HG02870 (cell line): ENCODE measurements at regions not wholly inside any gene's neighbourhood (a gene's known extent, or its start where the extent isn't known, plus 50 kb on each side); places are given as distances from the start of the nearest gene placed in this dataset.

Source experiments
- ATAC-seq: cut with Tn5 transposase; IDR thresholded peaks from one replicate; pipeline ENCODE4 v1.9.1; 2021; ENCODE audit warnings: mild to moderate bottlenecking, moderate library complexity; ENCODE audit not compliant: unreplicated experiment

GRCh38 chr7:84502239-84502638 lies 307.6 kb upstream of the SEMA3A start:
- ATAC-seq = no peak

GRCh38 chr7:84497873-84498272 lies 303.3 kb upstream of the SEMA3A start:
- no peak for ATAC-seq

- ATAC-seq = no peak
Observed at GRCh38 chr7:84495128-84495527, 300.5 kb upstream of the SEMA3A start.

- ATAC-seq = no peak
Observed at GRCh38 chr7:84492098-84493034, 297.8 kb upstream of the SEMA3A start.

GRCh38 chr7:84490661-84491060 lies 296.1 kb upstream of the SEMA3A start:
- no peak for ATAC-seq

GRCh38 chr7:84484502-84485079 lies 290.0 kb upstream of the SEMA3A start:
- no peak for ATAC-seq

- no peak for ATAC-seq
Observed at GRCh38 chr7:84482476-84482875, 287.9 kb upstream of the SEMA3A start.

GRCh38 chr7:84479059-84479458 lies 284.5 kb upstream of the SEMA3A start:
- ATAC-seq = no peak

- ATAC-seq = no peak
Observed at GRCh38 chr7:84477786-84478478, 283.3 kb upstream of the SEMA3A start.

- ATAC-seq = no peak
Observed at GRCh38 chr7:84474436-84474835, 279.8 kb upstream of the SEMA3A start.

GRCh38 chr7:84471576-84471975 lies 277.0 kb upstream of the SEMA3A start:
- ATAC-seq = no peak

GRCh38 chr7:84469034-84469433 lies 274.4 kb upstream of the SEMA3A start:
- ATAC-seq = no peak

GRCh38 chr7:84462259-84462658 lies 267.7 kb upstream of the SEMA3A start:
- ATAC-seq = no peak

- no peak for ATAC-seq
Observed at GRCh38 chr7:84461093-84461492, 266.5 kb upstream of the SEMA3A start.

- no peak for ATAC-seq
Observed at GRCh38 chr7:84455788-84456187, 261.2 kb upstream of the SEMA3A start.

GRCh38 chr7:84454174-84454959 lies 259.8 kb upstream of the SEMA3A start:
- no peak for ATAC-seq

- no peak for ATAC-seq
Observed at GRCh38 chr7:84452618-84453017, 258.0 kb upstream of the SEMA3A start.

GRCh38 chr7:84450772-84451171 lies 256.2 kb upstream of the SEMA3A start:
- ATAC-seq = no peak

- no peak for ATAC-seq
Observed at GRCh38 chr7:84447636-84448293, 253.2 kb upstream of the SEMA3A start.

- no peak for ATAC-seq
Observed at GRCh38 chr7:84446991-84447480, 252.4 kb upstream of the SEMA3A start.
